ENCODE measurements at regions not wholly inside any gene's neighbourhood (a gene's known extent, or its start where the extent isn't known, plus 50 kb on each side); places are given as distances from the start of the nearest gene placed in this dataset.

DNA sequence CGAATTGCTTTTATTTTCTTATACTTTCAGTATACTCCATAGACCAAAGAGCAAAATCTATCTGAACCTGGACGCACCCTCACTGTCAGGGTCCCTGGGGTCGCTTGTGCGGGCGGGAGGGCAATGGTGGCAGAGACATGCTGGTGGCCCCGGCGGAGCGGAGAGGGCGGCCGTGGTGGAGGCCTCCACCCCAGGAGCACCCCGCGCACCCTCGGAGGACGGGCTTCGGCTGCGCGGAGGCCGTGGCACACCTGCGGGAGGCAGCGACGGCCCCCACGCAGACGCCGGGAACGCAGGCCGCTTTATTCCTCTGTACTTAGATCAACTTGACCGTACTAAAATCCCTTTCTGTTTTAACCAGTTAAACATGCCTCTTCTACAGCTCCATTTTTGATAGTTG lies 1077.4 kb downstream of the BRD1 start:
- FAIRE-seq (no peak), DNase-seq (ENCODE audit: insufficient read length, low spot score) (no peak)
- TF ChIP-seq CTCF (IDR thresholded peaks at IDR 0.05; ENCODE audit: insufficient read depth, missing control alignments), result no peak

- TF ChIP-seq CTCF (IDR thresholded peaks at IDR 0.05; ENCODE audit: insufficient read depth, missing control alignments), result no peak
- DNase-seq (ENCODE audit: insufficient read length, low spot score) (no peak), FAIRE-seq (no peak)
Measured at GRCh38 chr22:48749555-48750227, 1078.0 kb downstream of the BRD1 start.

GRCh38 chr22:48748860-48749554 lies 1078.7 kb downstream of the BRD1 start:
- DNase-seq (ENCODE audit: insufficient read length, low spot score) (no peak), FAIRE-seq (no peak)
- no peak for TF ChIP-seq CTCF (IDR thresholded peaks at IDR 0.05; ENCODE audit: insufficient read depth, missing control alignments)

GRCh38 chr22:48748113-48748859 lies 1079.4 kb downstream of the BRD1 start:
- no peak for TF ChIP-seq CTCF (IDR thresholded peaks at IDR 0.05; ENCODE audit: insufficient read depth, missing control alignments)
- FAIRE-seq, result no peak
- DNase-seq (ENCODE audit: insufficient read length, low spot score), result no peak

- DNase-seq (ENCODE audit: insufficient read length, low spot score), result no peak
- no peak for TF ChIP-seq CTCF (IDR thresholded peaks at IDR 0.05; ENCODE audit: insufficient read depth, missing control alignments)
- no peak for FAIRE-seq
Measured at GRCh38 chr22:48746789-48747425, 1080.8 kb downstream of the BRD1 start.

DNA sequence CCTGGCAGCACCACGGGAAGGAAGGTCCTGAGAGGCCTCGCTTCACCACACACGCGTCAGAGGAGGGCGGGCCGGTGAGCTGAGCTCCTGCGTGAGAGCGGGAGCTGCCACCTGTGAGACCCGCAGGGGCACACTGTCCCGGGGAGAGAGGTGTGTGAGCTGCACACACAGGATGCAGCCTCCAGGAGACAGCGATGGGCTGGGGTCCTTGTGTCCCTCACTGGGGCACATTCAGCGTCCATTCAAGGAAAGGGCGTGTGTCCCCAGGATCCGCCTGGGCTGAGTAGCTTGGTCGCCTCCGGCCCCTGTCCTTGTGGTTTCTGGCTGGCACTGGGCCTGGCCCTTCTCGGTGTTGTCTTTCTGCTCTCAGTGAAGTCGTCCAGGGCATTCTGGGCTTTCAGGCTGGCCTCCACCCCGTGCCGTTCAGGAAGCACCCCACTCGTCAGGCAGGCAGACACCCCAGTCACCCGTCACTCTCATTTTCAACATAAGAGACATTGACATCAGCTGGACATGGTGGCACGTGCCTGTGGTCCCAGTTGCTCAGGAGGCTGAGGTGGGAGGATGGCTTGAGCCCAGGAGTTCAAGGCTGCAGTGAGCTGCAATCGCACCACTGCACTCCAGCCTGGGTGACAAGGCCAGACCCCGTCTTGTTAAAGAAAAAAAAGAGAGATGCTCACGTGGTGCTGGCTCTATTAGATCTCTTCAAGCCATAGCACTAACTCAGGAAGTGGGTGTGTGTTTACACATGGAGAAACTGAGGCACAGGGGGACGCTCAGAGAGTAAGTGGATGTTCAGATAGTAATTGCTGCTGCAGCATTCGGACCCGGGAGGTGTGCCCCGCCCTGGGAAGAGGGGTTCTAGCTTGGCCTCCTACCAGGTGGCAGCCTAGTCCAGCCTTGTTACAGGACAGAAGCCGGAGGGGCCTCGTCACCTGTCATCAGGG lies 1081.6 kb downstream of the BRD1 start:
- DNase-seq (ENCODE audit: insufficient read length, low spot score) (no peak), FAIRE-seq (no peak)
- no peak for TF ChIP-seq CTCF (IDR thresholded peaks at IDR 0.05; ENCODE audit: insufficient read depth, missing control alignments)

Measured in D721Med (cell line).